WTC11 (cell line): ENCODE measurements at regions not wholly inside any gene's neighbourhood (a gene's known extent, or its start where the extent isn't known, plus 50 kb on each side); places are given as distances from the start of the nearest gene placed in this dataset.

Experiments used
- AFF4 ChIP-seq: sonication (generic); formaldehyde crosslinking; IDR thresholded peaks from 2 replicates; pipeline ENCODE4 v1.8.1; 2023; ENCODE audit warnings: mild to moderate bottlenecking, missing genetic modification reagents, borderline replicate concordance
- ATF3 ChIP-seq: sonication (generic); formaldehyde crosslinking; conservative IDR thresholded peaks from 2 replicates; pipeline ENCODE4 v1.8.1; 2022; ENCODE audit warnings: mild to moderate bottlenecking, missing genetic modification reagents
- CREB1 ChIP-seq: sonication (generic); formaldehyde crosslinking; IDR thresholded peaks from 2 replicates; pipeline ENCODE4 v1.8.0; 2023; ENCODE audit warnings: mild to moderate bottlenecking, missing genetic modification reagents
- CTCF ChIP-seq: fragments of 200-600 bp; IDR thresholded peaks from 2 replicates; pipeline ENCODE4 v1.8.0; 2022; ENCODE audit warnings: antibody characterized with exemption
- E2F1 ChIP-seq: sonication (generic); formaldehyde crosslinking; IDR thresholded peaks from 2 replicates; pipeline ENCODE4 v1.8.0; 2022; ENCODE audit warnings: mild to moderate bottlenecking, missing genetic modification reagents
- ELF4 ChIP-seq: sonication (generic); formaldehyde crosslinking; IDR thresholded peaks from 2 replicates; pipeline ENCODE4 v1.8.1; 2022; ENCODE audit warnings: low read depth, mild to moderate bottlenecking, moderate library complexity, missing genetic modification reagents
- ESRRA ChIP-seq: sonication (generic); formaldehyde crosslinking; IDR thresholded peaks from 2 replicates; pipeline ENCODE4 v1.8.1; 2022; ENCODE audit warnings: mild to moderate bottlenecking, missing genetic modification reagents, borderline replicate concordance
- MAX ChIP-seq: sonication (generic); formaldehyde crosslinking; IDR thresholded peaks from 2 replicates; pipeline ENCODE4 v1.8.0; 2022; ENCODE audit warnings: mild to moderate bottlenecking, missing genetic modification reagents
- SMAD3 ChIP-seq: sonication (generic); formaldehyde crosslinking; IDR thresholded peaks from 2 replicates; pipeline ENCODE4 v1.8.0; 2022; ENCODE audit warnings: missing genetic modification reagents, mild to moderate bottlenecking, borderline replicate concordance
- TEAD4 ChIP-seq: sonication (generic); formaldehyde crosslinking; IDR thresholded peaks from 2 replicates; pipeline ENCODE4 v1.8.0; 2022; ENCODE audit warnings: mild to moderate bottlenecking, missing genetic modification reagents
- ZBTB21 ChIP-seq: sonication (generic); formaldehyde crosslinking; IDR thresholded peaks from 2 replicates; pipeline ENCODE4 v1.8.1; 2023; ENCODE audit warnings: mild to moderate bottlenecking, missing genetic modification reagents, borderline replicate concordance
- ZNF138 ChIP-seq: sonication (generic); formaldehyde crosslinking; conservative IDR thresholded peaks from 2 replicates; pipeline ENCODE4 v1.8.1; 2022; ENCODE audit warnings: mild to moderate bottlenecking, moderate library complexity, missing genetic modification reagents
- ZNF263 ChIP-seq: sonication (generic); formaldehyde crosslinking; IDR thresholded peaks from 2 replicates; pipeline ENCODE4 v1.8.1; 2022; ENCODE audit warnings: low read depth, mild to moderate bottlenecking, moderate library complexity, missing genetic modification reagents

- TF ChIP-seq CTCF, result no peak
- no peak for TF ChIP-seq ELF4 (CRISPR knock-in tag)
- no peak for TF ChIP-seq TEAD4 (CRISPR knock-in tag)
- no peak for TF ChIP-seq AFF4
- no peak for TF ChIP-seq SMAD3 (CRISPR knock-in tag)
- TF ChIP-seq MAX (CRISPR knock-in tag), result no peak
- no peak for TF ChIP-seq CREB1 (CRISPR knock-in tag)
- no peak for TF ChIP-seq ZBTB21 (CRISPR knock-in tag)
- TF ChIP-seq ESRRA (CRISPR knock-in tag), result no peak
- TF ChIP-seq ZNF138, result no peak
- no peak for TF ChIP-seq ATF3 (CRISPR knock-in tag)
- TF ChIP-seq ZNF263 (CRISPR knock-in tag), result no peak
- no peak for TF ChIP-seq E2F1 (CRISPR knock-in tag)
Observed at GRCh38 chr2:133721118-133721517, 152.9 kb upstream of the NCKAP5 start.
